GM19240 (cell line): ENCODE measurements at regions not wholly inside any gene's neighbourhood (a gene's known extent, or its start where the extent isn't known, plus 50 kb on each side); places are given as distances from the start of the nearest gene placed in this dataset.
A peak's percentile ranks its signal among the peaks of the same experiment; 100 is the strongest.

Experiments
- DNase-seq: peaks from one replicate; pipeline ENCODE4 v3.0.0; 2011; ENCODE audit warnings: low spot score; ENCODE audit not compliant: insufficient read length

GRCh38 chr13:30151388-30151787 lies 156.0 kb downstream of the KATNAL1 start:
- DNase-seq: no peak

GRCh38 chr13:30149248-30149647 lies 158.1 kb downstream of the KATNAL1 start:
- no peak for DNase-seq

GRCh38 chr13:30148786-30149185 lies 158.6 kb downstream of the KATNAL1 start:
- no peak for DNase-seq

- DNase-seq: no peak
Measured at GRCh38 chr13:30148171-30148754, 159.1 kb downstream of the KATNAL1 start.

GRCh38 chr13:30147421-30147820 lies 159.9 kb downstream of the KATNAL1 start:
- no peak for DNase-seq

GRCh38 chr13:30147015-30147414 lies 160.3 kb downstream of the KATNAL1 start:
- DNase-seq: no peak

GRCh38 chr13:30145709-30146367 lies 161.5 kb downstream of the KATNAL1 start:
- DNase-seq: peak; percentile 48

GRCh38 chr13:30143666-30144400 lies 163.5 kb downstream of the KATNAL1 start:
- DNase-seq: no peak

GRCh38 chr13:30142486-30143211 lies 164.7 kb downstream of the KATNAL1 start:
- no peak for DNase-seq

- DNase-seq: no peak
Measured at GRCh38 chr13:30141775-30142485, 165.4 kb downstream of the KATNAL1 start.

- no peak for DNase-seq
Measured at GRCh38 chr13:30140973-30141372, 166.4 kb downstream of the KATNAL1 start.

- DNase-seq: no peak
Measured at GRCh38 chr13:30138511-30138910, 168.8 kb downstream of the KATNAL1 start.

GRCh38 chr13:30135868-30136267 lies 171.5 kb downstream of the KATNAL1 start:
- no peak for DNase-seq

- DNase-seq: no peak
Measured at GRCh38 chr13:30135351-30135750, 172.0 kb downstream of the KATNAL1 start.

- no peak for DNase-seq
Measured at GRCh38 chr13:30134578-30134977, 172.8 kb downstream of the KATNAL1 start.

- DNase-seq: no peak
Measured at GRCh38 chr13:30133996-30134395, 173.4 kb downstream of the KATNAL1 start.

GRCh38 chr13:30133554-30133912 lies 173.8 kb downstream of the KATNAL1 start:
- no peak for DNase-seq

- DNase-seq: peak; percentile 78
Measured at GRCh38 chr13:30132623-30133553, 174.5 kb downstream of the KATNAL1 start.

GRCh38 chr13:30129411-30129810 lies 177.9 kb downstream of the KATNAL1 start:
- no peak for DNase-seq

- DNase-seq: no peak
Measured at GRCh38 chr13:30128591-30128990, 178.8 kb downstream of the KATNAL1 start.
